ENCODE measurements at regions not wholly inside any gene's neighbourhood (a gene's known extent, or its start where the extent isn't known, plus 50 kb on each side); places are given as distances from the start of the nearest gene placed in this dataset.

DNA sequence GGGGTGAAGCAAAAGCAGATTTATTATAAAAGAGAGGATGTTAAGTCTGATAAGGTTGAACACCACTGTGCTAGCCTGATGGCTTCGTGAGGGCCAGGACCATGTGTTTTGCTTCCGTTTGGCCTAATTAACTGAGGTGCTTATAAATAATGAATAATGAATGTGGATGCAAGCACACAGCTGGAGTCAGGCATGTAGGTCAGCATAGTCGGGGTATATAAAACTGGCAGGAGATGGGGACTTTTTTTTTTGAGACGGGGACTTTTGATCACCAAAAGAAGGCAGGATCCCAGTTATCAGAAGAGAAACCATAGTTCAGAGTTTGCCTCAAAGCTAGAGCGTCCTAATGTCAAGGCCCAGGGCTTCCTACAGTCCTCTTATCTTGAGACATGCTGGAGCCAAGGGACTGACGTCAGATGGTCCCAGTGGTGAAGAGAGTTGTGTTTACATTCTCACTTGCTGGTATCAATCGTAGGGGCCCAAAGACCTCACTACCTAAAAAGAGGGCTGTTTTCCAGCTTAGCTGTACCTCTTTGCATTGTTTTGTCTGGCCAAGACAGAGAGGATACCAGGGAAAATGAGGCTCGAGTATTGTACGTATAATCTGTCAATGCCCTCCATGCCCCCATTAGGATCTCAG lies 50.4 kb downstream of the RTL9 start:
- no peak for DNase-seq (ENCODE audit: low read depth in 2 of 2)

GRCh38 chrX:110409925-110410324 lies 51.3 kb downstream of the RTL9 start:
- DNase-seq (ENCODE audit: low read depth in 2 of 2), result peak in 1 of 2 donors; percentile 53

- DNase-seq (ENCODE audit: low read depth in 2 of 2), result no peak
Observed at GRCh38 chrX:110410603-110411002, 52.0 kb downstream of the RTL9 start.

DNA sequence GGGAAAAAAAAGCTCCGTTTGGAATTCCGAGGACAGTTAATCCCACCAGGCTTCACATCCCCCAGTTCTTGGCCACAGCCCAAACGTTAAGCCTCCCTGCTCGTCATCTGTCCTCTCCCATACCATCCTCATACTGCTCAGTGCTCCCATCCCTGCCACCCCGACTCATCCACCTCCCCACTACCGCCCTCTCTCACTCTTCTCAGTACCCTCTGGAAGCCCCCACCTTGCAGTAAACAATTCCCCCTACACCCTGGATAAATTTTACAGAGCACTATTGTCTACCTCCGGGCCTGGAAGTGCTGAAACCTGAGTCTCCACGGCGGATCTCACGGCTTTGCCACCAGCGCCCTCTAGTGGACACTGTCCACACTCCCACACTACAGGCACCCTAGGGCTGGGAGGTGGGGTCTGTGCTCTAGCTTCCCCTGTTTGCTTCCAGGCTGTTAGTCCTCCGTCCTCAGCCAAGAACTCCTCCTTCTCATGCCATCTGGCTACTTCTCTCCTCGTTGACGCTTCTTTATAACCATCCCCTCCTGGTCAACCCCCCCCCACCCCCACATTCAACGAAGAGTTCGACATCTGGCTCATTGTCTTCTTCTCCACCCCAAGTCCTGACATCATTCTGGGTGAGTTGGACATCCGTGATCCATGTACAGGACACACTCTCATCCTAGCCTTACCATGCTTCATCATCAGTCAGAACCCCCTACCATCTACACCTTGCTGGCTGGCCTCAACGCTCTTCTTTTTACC lies 54.5 kb downstream of the RTL9 start:
- DNase-seq (ENCODE audit: low read depth in 2 of 2), result peak; percentile 57 to 71

DNA sequence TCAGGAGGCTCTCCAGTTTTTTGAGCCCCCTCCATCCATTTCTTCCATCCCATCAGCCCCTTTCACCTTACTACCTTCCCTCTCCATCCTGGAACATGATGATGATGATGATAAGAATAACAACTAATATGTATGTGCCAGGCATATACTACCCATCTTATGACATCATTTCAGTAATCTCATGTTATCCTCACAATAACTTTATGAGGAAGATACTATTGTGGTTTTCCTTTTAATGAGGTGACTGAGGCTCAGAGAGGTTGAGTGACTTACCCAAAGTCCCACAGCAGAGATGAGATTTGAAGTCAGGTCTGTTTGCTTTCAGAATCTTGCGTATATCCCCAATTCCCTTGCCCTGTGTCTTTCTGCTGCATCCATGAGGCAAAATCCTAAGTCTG lies 55.1 kb downstream of the RTL9 start:
- no peak for DNase-seq (ENCODE audit: low read depth in 2 of 2)

DNA sequence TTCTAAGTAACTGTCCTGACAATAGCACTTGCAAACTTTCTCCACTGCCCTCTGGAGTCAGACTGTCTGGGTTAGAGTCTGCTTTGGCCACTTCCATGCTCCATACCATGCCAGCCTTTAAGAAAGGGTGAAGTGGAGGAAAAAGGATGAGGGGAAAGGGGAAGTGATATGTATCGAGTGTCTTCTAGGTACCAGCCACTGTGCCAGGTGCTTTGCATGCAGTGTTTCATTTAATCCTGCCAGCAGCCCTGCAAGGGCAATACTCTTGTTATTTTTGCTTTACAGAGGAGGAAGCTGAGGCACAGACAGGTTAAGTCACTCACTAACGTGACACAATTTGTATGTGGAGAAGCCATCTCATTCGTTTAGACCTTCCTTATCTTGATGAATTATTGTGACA lies 55.6 kb downstream of the RTL9 start:
- DNase-seq (ENCODE audit: low read depth in 2 of 2), result no peak

GRCh38 chrX:110414679-110415439 lies 56.2 kb downstream of the RTL9 start:
- DNase-seq (ENCODE audit: low read depth in 2 of 2), result no peak

- DNase-seq (ENCODE audit: low read depth in 2 of 2), result no peak
Observed at GRCh38 chrX:110415440-110416170, 57.0 kb downstream of the RTL9 start.

GRCh38 chrX:110417128-110417527 lies 58.5 kb downstream of the RTL9 start:
- DNase-seq (ENCODE audit: low read depth in 2 of 2), result no peak

- peak in 1 of 2 donors; percentile 40 for DNase-seq (ENCODE audit: low read depth in 2 of 2)
Observed at GRCh38 chrX:110418316-110419235, 59.9 kb downstream of the RTL9 start.

- no peak for DNase-seq (ENCODE audit: low read depth in 2 of 2)
Observed at GRCh38 chrX:110419512-110419911, 60.9 kb downstream of the RTL9 start.

GRCh38 chrX:110420771-110421499 lies 62.3 kb downstream of the RTL9 start:
- DNase-seq (ENCODE audit: low read depth in 2 of 2), result peak in 1 of 2 donors; percentile 8

DNA sequence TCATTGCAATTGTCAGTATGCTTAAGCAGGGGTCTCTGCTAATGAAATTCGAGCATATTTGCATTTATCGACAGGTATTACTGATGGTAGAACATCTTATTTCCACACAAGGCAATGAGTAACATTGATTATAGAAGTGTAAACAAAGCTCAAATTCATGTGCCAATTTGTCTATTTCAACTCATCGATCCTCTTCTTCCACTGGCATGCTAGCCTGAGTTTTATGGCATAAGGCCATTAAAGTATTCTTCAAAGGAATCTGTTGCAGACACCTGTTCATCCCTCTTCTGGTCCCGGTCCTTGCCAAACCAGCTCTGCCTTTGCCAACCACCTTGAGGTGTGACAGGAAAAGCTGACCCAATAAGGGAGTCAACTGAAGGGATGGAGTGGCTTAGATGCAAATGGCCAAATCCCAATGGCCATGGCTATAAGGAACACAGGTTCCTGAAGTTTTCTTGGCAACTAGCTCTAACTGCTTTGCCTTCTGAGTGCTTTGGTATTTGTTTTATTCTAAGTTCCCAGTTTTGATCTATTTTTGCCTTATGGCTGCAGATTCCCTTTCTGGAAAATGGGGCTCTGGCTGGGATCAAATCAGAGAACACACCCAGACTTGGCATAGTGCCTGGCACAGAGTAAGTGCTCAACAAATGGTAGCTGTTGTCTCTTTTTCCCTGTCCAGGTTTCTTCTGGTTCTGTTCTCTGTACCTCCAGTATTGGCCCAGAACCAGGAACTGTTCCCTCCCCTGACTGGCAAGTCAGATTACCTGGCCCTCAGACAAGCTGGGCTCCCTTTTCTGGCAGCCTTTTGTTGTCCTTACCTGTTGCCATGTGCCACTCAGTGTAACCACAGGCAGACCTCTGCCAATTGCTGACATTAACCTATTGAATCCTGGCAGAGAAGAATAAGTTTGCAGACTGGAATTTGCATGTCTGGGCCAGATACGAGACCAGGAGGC lies 63.1 kb downstream of the RTL9 start:
- no peak for DNase-seq (ENCODE audit: low read depth in 2 of 2)

GRCh38 chrX:110425222-110426154 lies 66.8 kb downstream of the RTL9 start:
- DNase-seq (ENCODE audit: low read depth in 2 of 2), result no peak

GRCh38 chrX:110426155-110426504 lies 67.5 kb downstream of the RTL9 start:
- no peak for DNase-seq (ENCODE audit: low read depth in 2 of 2)

DNA sequence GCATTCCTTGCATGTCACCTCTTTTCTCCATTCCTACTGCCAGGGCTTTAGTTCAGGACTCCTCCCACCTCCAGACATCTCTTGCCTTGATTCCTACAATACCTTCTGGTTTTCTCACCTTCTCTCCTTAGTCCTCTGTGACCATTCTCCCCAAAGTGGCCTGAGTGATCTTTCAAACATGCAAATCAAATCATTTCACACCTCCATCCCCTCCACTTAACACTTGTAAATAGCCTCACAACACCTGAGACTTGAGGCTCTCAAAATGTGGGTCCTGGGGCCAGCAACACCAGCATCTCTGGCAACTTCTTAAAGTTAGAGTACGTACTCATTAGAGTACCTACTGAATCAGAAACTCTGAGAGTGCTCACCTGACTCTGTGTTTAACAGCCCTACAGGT lies 68.4 kb downstream of the RTL9 start:
- DNase-seq (ENCODE audit: low read depth in 2 of 2), result no peak

- DNase-seq (ENCODE audit: low read depth in 2 of 2), result no peak
Observed at GRCh38 chrX:110428144-110428543, 69.5 kb downstream of the RTL9 start.

Data from lung microvascular endothelial cell (primary cell).